Loucy (cell line): ENCODE measurements at regions not wholly inside any gene's neighbourhood (a gene's known extent, or its start where the extent isn't known, plus 50 kb on each side); places are given as distances from the start of the nearest gene placed in this dataset.

Experiments
- CTCF ChIP-seq: fragments of 200-600 bp; sonication (generic); conservative IDR thresholded peaks from 2 replicates; pipeline ENCODE4 v1.5.1; 2014; ENCODE audit warnings: mild to moderate bottlenecking, antibody characterized with exemption, low read length
- EZH2phosphoT487 ChIP-seq: fragments of 200-600 bp; IDR thresholded peaks from 2 replicates; pipeline ENCODE4 v1.6.1; 2018; ENCODE audit warnings: antibody characterized with exemption, mild to moderate bottlenecking, moderate library complexity, borderline replicate concordance

DNA sequence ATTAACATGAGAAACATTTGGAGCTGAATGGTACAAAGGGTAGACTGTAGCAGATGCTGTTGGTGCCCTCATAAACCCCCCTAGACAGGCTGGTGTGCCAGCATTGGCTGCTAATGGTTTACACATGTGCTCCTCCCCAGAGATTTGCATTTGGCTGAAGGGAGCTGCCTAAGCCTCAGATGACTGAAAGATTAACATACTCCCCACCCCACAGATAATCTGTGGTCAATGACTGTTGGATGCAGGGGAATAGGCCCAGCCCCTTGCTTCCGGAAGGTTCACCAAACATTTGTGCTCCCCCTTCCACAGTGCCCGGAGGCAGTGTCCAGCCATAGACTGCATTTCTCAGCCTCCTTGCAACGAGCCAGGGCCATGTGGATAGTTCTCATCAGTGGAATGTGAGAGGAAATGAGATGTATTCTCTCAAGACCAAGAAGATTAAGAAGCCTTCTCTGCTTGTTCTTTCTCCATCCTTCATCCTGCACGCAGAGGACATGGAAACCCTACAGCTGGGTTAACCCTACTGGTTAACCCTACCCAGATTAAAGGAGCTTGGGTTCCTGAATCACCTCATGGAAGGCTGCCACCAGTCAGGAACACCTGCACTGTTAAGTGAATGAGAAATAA lies 79.6 kb downstream of the PHAX start:
- TF ChIP-seq CTCF, result no peak
- no peak for TF ChIP-seq EZH2phosphoT487
